NCI-H2171 (cell line): ENCODE measurements at regions not wholly inside any gene's neighbourhood (a gene's known extent, or its start where the extent isn't known, plus 50 kb on each side); places are given as distances from the start of the nearest gene placed in this dataset.

Source experiments
- DNase-seq: peaks from one replicate; lab custom pipeline; 2025; lab: John Stamatoyannopoulos, UW

DNA sequence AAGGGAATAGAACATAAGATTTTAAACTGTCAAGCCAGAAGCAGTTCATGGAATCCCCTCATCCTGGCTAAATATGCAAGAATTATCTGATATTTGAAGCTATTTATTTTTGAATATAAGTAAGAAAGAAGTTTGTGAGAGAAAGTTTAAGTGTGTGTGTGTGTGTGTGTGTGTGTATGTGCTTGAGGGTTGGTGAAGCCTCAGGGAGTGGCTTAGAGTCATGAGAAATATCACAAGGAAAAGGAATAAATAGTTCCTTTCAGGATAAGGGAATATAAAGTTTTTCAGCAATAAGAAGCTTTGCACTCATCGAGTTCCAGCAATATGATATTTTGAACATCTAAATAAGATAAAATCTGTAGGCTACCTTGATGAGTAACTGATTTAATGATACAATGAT, 359.6 kb downstream of the MEIS1 start:
- DNase-seq, result no peak

DNA sequence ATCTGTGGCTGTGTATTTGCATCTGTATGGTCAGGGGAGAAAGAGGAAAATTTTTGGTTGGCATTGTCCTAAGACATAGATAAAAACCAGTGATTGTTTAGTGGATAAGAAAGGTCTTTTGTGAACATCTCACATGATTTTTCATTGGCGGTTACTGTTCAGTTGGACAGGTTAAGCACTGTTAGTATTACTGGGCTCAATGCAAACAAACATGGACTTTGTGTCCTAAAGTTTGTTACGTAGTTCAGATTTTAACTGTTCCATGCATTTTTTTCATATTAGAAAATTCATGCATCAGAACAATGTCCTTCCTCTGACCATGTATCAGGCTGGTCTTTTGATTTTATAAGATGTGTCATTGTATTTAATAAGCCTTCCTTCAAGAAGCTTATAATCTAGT, 368.0 kb downstream of the MEIS1 start:
- DNase-seq, result no peak

- no peak for DNase-seq
Measured at GRCh38 chr2:66803726-66804125, 368.8 kb downstream of the MEIS1 start.

DNA sequence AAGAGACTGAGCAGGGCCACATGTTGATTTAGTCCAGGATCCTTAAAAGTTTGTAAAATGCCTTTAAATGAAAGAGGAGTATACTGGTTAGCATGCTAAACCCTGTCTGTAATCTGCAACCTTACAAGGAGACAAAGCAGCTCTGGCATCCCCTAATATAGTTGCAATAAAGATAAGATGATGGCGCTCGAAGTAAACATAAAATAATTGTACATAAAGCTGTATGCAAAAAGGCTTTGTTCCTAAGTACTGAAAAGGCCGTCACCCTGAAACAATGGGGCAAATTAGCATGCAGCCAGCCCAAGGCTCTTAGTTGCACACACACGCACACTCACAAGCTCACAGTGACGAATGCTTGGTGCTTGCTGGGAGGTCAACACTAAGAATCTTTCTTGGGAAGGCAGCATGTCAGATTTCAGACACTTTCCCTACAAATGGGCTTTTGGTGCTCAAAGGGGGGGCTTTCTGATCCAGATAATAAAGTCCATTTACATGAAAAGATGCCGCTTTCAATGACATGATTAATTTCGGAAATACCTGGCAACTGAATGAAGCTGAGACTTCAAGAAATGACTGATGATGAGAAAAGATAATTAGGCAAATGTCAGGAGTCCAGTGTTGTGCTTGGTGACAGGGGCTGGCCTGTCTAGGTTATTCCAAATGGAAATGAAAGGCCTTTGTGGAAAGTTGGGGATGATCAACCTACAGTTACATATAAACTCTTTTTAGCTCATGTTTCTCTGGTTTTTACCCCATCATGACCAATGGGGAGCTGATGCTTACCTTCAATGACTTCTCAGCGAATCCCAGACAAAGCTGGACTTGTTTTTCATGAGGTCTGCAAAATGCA, 370.3 kb downstream of the MEIS1 start:
- no peak for DNase-seq

- no peak for DNase-seq
Measured at GRCh38 chr2:66805968-66806367, 371.0 kb downstream of the MEIS1 start.

DNA sequence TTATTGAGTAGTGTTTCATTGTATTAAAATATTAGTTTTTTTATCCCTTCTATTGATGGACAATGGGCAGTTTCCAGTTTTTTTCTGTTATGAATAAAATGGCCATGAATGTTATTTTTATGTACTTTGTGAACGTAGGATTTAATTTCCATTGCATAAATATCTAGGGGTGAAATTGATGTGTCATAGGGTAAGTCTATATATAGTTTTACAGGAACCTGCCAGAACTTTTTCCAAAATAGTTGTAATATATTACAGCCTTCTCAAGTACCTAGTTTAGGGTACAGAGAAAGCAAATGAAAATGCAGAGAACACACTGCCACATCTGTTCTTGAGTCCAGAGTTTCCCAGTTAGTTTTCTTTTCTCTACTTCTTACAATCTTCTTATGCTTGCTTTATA, 378.6 kb downstream of the MEIS1 start:
- DNase-seq, result no peak

DNA sequence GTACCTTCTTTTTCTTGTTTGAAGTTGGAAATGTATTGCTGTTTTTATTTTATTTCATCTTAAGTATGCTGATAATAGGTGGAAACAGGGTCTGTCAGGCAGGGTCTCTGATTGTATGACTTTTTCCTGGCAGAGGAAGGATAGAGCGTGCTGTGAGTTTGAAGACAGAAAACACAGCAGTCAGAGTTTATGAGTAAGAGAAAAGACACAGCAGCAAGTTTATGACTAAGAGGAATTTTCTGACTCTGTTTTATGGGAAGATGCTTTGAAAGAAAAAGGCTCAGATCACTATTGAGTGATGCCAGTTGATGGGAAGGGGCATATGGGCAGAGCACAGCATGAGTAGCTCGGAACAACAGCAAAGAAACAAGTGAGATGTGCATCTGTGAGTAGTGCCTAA, 379.1 kb downstream of the MEIS1 start:
- no peak for DNase-seq

DNA sequence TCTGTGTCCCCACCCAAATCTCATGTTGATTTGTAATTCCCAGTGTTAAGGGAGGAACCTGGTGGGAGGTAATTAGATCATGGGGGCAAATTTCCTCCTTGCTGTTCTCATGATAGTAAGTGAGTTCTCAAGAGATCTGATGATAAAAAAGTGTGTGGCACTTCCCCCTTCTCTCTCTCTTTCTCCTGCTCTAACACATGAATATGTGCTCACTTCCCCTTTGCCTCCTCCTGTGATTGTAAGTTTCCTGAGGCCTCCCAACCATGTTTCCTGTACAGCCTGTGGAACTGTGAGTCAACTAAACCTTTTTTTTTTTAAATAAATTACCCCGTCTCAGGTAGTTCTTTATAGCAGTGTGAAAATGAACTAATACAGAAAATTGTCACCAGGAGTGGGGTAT, 380.0 kb downstream of the MEIS1 start:
- DNase-seq, result no peak

DNA sequence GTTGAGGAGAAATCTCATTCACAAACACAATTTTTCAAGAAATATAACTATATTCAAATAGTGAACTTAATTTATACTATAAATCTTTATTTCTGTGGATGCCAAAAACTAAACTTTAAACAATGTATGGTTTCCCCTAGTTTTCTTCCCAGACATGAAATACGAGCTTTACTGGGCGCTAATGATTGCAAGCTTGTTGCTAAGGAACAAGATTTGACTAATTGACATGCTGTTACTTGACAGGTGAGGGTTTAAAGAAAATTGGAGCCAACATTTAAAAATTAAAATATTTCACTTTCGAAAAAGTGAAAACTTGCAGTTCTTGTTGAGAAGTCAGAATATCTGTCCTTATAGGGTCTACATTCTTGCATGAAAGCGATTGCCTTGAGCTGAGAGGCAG, 381.0 kb downstream of the MEIS1 start:
- DNase-seq, result no peak

DNA sequence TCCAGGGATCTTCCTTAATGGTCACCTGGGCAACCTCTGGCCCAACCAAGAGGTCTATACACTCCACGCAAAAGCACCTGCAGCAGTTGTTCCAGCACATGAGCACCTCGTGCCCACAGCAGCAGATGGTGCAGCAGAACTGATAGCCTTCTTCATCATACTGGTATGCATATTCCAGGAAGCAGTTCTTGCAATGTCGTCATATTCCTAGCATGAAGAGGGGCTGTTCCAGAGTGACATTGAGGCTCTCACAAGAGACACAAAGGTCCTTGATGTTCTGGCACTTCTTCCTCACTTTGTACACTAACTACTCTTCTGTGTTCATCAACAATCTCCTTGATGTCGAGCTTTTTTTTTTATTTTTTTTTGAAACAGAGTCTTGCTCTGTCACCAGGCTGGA, 386.2 kb downstream of the MEIS1 start:
- no peak for DNase-seq

DNA sequence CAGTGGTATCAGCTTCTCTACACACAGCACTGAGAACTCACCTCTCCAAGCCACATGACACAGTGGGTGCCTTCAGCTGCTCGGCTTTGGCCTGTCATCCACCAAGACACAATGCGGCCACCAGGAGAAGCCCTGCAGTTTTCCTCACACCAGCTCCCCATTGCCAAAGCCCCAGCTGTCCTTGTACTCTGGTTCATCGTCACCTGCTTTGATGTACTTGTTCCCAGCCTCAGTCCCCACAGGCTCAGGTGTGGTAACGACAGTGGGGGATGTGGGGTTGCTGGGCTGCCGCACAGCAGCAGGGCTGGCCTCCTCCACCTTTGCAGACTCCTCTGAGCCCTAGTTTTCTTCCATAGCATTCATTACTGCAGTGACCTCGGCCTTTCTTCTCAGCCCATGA, 387.3 kb downstream of the MEIS1 start:
- DNase-seq, result no peak

DNA sequence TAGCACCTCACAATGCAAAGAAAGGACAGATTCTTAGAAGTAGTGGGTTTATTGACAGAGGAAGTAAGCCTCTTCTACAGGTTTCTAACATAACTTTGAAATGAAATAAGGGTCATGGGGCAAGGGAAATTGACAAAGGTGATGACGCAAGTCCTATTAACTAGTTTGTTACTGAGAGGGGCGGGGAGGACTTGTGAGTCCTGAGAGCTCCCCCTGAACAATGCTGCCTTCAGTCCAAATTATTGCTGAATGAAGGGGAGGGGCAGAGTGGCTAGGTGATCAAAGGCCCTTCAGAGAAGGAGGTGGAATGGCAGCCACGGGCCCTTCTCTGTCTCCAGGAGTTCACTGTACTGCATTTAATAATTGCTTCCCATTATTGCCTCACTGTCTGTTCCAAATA, 390.0 kb downstream of the MEIS1 start:
- DNase-seq, result no peak

DNA sequence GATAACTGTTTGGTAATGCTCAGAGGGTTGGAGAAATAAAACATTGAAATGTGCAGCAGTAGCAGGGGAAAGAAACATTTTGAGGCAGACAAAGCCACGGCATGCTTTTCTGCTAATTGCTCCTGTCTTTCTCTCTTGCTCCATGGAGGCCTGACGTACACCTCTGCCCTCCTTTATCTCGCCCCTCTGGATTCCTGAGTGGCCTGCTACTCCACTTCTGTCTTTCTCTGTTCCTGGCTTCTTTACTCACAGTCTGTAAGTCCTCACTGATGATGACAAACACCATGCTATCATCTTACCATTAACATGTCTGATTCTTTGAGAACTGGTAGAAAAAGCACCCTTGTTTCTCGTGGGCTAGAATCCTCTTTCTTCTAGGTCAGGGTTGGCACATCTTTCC, 392.9 kb downstream of the MEIS1 start:
- DNase-seq, result no peak

GRCh38 chr2:66828876-66829275, 394.0 kb downstream of the MEIS1 start:
- no peak for DNase-seq

- DNase-seq, result no peak
Measured at GRCh38 chr2:66830881-66831280, 396.0 kb downstream of the MEIS1 start.

DNA sequence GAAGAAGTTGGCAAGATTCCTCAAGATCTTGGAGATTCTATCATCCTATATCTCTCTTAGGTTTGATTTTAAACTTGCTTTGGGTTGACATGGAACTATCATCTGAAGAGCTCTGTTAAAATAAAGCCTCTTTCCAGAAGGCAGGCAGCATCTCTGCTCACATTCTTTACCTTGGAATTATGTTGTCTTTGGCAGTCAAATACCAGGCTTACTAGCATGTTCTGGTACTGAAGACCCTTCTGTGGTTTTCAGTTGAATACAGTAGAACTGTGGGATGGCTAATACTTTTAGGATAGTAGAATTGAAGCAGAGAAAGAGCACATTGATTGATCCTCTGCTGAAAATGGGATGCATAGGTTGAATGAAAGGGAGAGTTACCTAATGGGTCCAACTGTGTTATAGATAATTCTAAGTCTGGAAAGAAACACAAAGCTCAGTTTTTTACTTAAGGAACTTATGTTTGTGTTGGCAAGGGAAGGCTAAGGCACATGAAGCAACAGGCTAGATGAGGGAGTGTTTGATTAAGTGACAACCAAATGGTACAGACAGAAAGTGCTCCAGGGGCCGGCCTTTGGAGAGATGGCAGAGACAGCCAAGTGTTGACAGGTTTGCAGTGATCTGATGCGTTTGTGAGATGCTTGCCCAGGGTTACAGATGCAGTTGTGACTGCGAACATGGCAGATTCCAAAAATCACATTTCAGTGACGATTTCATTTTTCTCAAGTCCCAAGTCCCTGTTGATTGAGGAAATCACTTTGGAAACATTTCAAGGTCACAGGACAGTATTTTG, 397.9 kb downstream of the MEIS1 start:
- no peak for DNase-seq

DNA sequence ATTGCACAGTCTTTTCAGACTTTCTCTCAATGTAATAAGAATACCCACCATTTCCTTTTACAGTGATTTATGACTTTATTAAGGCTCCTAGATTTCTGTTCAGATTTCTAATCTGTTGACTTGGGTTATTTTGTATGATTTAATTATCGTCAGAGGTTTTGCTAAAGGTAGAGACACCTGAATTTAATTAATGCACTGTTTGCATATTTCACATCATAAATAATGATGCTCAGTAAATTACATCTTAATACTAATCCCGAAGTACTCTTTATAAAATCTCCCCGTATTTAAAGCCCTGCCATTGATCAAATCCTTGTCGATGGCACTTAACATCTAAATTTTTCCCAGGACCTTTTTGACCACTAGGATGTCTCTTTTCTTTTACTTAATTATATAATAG, 399.9 kb downstream of the MEIS1 start:
- no peak for DNase-seq

GRCh38 chr2:66836851-66837250, 401.9 kb downstream of the MEIS1 start:
- DNase-seq, result no peak

DNA sequence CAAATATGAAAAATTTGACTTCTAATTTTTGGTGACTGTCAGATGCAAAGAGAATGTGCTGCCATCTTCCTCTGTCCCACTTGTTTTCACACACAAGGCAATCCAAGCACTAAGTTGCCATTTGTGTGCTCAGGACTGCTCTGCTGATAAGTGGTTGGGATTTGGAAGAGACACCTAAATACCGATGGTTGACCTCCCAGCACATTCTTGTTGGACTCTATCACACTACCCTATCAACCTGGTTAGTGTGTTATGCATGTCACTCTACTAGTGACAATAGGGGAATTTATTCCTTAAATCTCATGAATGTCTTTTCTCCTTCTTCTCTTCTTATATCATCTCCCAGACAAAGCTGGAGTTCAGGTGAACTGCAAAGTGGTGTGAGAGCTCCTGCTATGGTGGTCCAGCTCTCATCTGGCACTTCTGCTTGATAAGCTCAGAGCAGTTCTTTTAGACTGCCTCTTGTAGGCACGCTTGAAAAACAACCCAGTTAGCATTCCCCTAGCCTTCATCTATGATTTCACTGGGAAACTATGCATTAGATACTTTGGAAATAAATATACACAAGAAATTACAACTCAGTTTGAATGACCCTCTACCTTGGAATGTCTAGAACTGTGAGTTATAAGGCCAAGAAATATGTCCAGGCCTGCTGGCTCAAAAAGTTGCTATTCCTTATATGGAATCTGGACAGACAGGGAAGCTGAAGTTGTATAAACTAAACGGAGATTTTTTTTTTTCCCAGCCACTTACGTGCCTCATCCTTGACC, 404.8 kb downstream of the MEIS1 start:
- DNase-seq, result no peak

DNA sequence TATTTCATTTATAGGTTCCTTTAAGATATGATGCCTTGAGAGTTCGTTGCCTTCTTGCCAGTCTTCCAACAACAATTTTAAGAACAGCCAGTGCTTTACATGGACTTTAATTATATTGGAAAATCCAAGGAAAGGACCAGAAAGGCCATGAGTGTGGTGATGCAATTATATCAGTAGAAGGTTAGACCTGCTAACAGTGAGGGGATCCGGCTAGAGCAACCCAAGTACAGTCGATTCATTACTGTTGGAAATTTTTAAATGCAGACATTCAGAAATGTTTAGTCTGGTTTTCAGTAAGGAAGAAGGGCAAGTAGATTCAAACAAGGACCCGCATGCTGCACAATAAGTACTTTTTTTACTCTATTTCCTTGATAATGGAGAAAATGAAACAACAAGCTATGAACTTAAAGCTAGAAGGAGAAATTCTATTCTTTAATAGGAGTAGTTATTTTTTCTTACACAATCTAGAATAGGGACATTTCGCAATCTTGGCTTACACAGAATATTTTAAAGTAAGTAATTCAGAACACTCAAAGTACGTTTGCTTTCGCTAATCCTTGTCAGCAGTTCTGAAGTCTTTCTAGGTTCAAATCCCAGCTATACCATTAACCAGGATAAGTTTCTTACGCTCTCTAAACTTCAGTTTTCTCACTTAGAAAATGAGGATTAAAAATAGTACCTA, 405.5 kb downstream of the MEIS1 start:
- no peak for DNase-seq

GRCh38 chr2:66843847-66844246, 408.9 kb downstream of the MEIS1 start:
- no peak for DNase-seq

DNA sequence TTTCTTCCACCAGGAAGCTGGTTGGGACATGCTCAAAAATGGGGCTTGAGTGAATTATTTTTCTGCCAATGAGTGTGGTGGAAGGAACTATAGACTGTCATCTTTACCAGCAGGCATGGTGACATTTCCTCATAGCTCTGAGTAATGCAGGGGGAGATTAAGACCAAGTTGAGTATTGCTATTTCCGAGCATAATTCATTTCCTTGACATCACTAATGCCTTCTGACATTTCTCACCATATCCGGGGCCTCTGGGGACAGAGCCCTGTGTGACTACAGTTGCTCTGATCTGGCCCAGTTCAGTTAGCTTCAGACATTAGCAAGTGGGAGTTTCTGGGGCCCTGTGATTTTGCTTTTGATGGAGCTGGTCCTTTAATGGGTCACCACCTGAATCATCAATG, 410.4 kb downstream of the MEIS1 start:
- no peak for DNase-seq
